Esophagus squamous epithelium (tissue), 5 donors: ENCODE measurements at regions not wholly inside any gene's neighbourhood (a gene's known extent, or its start where the extent isn't known, plus 50 kb on each side); places are given as distances from the start of the nearest gene placed in this dataset.

ENCODE experiments used
- DNase-seq: peaks from one replicate; lab custom pipeline; 2025; lab: John Stamatoyannopoulos, UW
- H3K27ac ChIP-seq, 4 donors: fragments of 200-600 bp; sonication (generic); one replicate each; pipeline ENCODE4 v1.5.1; 2016 to 2019; ENCODE audit warnings: mild to moderate bottlenecking in 1 of 4
- H3K27me3 ChIP-seq, 4 donors: fragments of 200-600 bp; sonication (generic); 1 replicate in 3 of 4; 2 replicates in 1 of 4; pipeline versions ENCODE4 v1.5.1 to v1.6.0; 2017 to 2021; ENCODE audit warnings: antibody characterized with exemption in 1 of 4
- H3K36me3 ChIP-seq, 3 donors: fragments of 200-600 bp; sonication (generic); one replicate each; pipeline ENCODE4 v1.5.1; 2016 to 2019
- H3K4me1 ChIP-seq, 3 donors: fragments of 200-600 bp; sonication (generic); one replicate each; pipeline ENCODE4 v1.5.1; 2017 to 2019
- H3K4me3 ChIP-seq, 4 donors: fragments of 200-600 bp; sonication (generic); 1 replicate in 3 of 4; 2 replicates in 1 of 4; pipeline ENCODE4 v1.5.1; 2016 to 2019; ENCODE audit warnings: mild to moderate bottlenecking in 2 of 4, moderate library complexity in 1 of 4
- H3K9me3 ChIP-seq, 3 donors: fragments of 200-600 bp; sonication (generic); one replicate each; pipeline ENCODE4 v1.5.1; 2016 to 2019
- CTCF ChIP-seq, 6 experiments: fragments of 450-650 bp in 4 of 6; fragments of 200-600 bp in 2 of 6; sonication (generic) in 2 of 6; IDR thresholded peaks; one replicate each; pipeline ENCODE4 v1.5.1; 2016 to 2019; ENCODE audit warnings: antibody characterized with exemption in 6 of 6, mild to moderate bottlenecking in 4 of 6, moderate library complexity in 4 of 6
- POLR2A ChIP-seq, 4 donors: fragments of 450-650 bp; IDR thresholded peaks; one replicate each; pipeline ENCODE4 v1.6.1; 2017; ENCODE audit warnings: antibody characterized with exemption in 4 of 4, mild to moderate bottlenecking in 4 of 4, moderate library complexity in 3 of 4
- WGBS, 2 donors: methylation state at CpG; one replicate each; pipeline ENCODE4 v1.1.5; 2018; 5-methylcytosine and 5-hydroxymethylcytosine counted together
- intact Hi-C: fragments of 100-400 bp; cut with DNase I; formaldehyde crosslinking; loops from one replicate; pipeline ENCODE4 v1.15.0; 2022
- donor health status: DM: yes; HTN: yes; CAD: no.

DNA sequence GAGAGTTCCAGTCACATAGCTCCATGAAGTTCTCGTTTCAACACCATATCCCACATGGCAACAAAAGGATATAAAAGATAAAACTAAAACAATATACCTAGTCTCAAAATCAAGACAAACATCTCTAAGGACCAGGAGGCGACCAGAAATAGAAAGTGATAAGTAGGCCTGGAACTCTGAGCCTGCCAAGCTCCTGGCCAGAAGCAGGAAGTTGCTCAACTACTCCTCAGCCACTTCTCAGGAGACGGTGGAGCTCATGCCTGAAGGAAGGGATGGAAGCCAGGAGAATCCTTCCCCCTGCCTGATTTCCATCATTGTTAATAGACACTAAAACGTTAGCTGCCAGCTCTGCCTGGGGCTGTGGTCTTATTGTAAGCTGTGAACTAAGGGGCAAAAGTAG is 94.7 kb downstream of the DISP1 start:
- DNase-seq = no peak
- H3K36me3 ChIP-seq = no peaks in the 10 kb centered on the region
- 44 to 50% methylated on average over 4 of the region's 4 CpGs for WGBS, 2 donors
- intact Hi-C loops = no loop called here
- no peak overlapping the region for H3K4me3 ChIP-seq
- TF ChIP-seq POLR2A (IDR thresholded peaks at IDR 0.05) = no peak
- TF ChIP-seq CTCF (IDR thresholded peaks at IDR 0.05) = no peak
- no peaks in the 10 kb centered on the region for H3K27me3 ChIP-seq
- H3K9me3 ChIP-seq = no peaks in the 10 kb centered on the region
- peaks cover 0 to 15% (median 0%) of the 10 kb centered on the region in 3 donors for H3K4me1 ChIP-seq
- H3K27ac ChIP-seq = no peak overlapping the region

- Histone ChIP-seq H3K9me3 (no peaks in the 10 kb centered on the region), H3K4me3 (no peak overlapping the region), H3K4me1 (peaks cover 0 to 15% (median 0%) of the 10 kb centered on the region in 3 donors), H3K27ac (no peak overlapping the region), H3K27me3 (no peaks in the 10 kb centered on the region), H3K36me3 (no peaks in the 10 kb centered on the region)
- no peak for TF ChIP-seq CTCF (IDR thresholded peaks at IDR 0.05)
- TF ChIP-seq POLR2A (IDR thresholded peaks at IDR 0.05) = no peak
- intact Hi-C loops = no loop called here
- no peak for DNase-seq
These were observed 95.9 kb downstream of the DISP1 start for GRCh38 chr1:222910699-222911098.

- intact Hi-C loops = no loop called here
- Histone ChIP-seq H3K27ac (no peak overlapping the region), H3K4me3 (no peak overlapping the region), H3K4me1 (peaks cover 0 to 15% (median 0%) of the 10 kb centered on the region in 3 donors), H3K36me3 (no peaks in the 10 kb centered on the region), H3K9me3 (peaks cover 0 to 2% (median 0%) of the 10 kb centered on the region in 3 donors), H3K27me3 (no peaks in the 10 kb centered on the region)
- TF ChIP-seq POLR2A (IDR thresholded peaks at IDR 0.05) = no peak
- no peak for TF ChIP-seq CTCF (IDR thresholded peaks at IDR 0.05)
- DNase-seq = no peak
- WGBS, 2 donors = 85 to 94% methylated on average over 1 of the region's 1 CpG
These were observed 97.0 kb downstream of the DISP1 start for GRCh38 chr1:222911866-222912265.

DNA sequence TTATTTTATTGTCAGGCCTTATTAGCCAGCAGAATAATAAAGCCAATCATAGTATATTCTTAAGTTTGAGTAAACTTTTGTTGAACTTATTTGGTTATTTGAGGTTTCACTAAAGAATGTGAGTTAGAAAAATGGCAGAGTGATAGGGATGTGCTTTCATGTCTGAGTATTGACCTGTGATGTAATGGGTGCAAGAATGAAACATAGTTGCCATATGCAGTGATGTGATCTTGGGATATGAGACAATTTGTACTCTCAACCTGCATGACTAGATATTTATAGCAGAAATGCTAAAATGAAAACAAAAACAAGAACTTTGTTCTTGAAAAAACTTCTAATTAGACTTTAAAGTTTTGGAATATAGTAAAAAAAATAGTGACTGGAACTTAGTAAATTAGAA is 97.9 kb downstream of the DISP1 start:
- no peaks in the 10 kb centered on the region for H3K27me3 ChIP-seq
- H3K36me3 ChIP-seq = no peaks in the 10 kb centered on the region
- no peak for DNase-seq
- intact Hi-C loops = no loop called here
- peaks cover 0 to 9% (median 4%) of the 10 kb centered on the region in 3 donors for H3K9me3 ChIP-seq
- peaks cover 0 to 15% (median 0%) of the 10 kb centered on the region in 3 donors for H3K4me1 ChIP-seq
- no peak overlapping the region for H3K27ac ChIP-seq
- no peak overlapping the region for H3K4me3 ChIP-seq
- no peak for TF ChIP-seq POLR2A (IDR thresholded peaks at IDR 0.05)
- no peak for TF ChIP-seq CTCF (IDR thresholded peaks at IDR 0.05)

DNA sequence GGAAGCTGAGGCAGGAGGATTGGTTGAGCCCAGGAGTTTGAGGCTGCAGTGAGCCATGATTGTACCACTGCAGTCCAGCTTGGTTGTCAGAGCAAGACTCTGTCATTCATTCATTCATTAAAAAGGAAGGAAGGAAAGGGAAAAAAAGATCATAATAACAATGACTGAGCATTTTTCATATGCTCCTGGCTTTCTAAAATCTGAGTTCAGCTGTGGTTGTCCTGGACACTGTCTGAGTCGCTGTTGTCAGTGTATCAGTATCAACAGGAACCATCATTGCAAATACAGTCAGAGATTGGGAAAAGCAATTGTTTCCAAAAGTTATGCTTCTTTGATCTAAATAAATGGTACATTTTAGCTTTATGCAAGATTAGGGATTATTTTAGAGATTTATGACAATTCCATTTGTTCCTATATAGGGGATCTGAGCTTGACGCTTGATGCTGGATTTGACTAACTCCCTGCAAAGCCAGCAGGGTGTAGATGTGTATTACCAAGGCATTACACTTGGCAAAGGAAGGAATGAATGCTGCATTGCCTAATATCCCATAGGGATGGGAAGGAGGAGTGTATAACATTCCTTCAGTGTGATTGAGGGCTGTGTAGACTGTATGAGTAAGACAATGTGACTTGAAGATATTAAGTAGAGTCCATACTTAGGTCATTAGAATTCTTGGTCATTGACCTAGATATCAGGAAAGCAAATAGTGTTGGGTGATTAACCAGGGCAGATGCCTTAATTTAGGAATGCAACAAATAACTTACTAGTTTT is 100.2 kb downstream of the DISP1 start:
- Histone ChIP-seq H3K27ac (no peak overlapping the region), H3K9me3 (peaks cover 0 to 9% (median 4%) of the 10 kb centered on the region in 3 donors), H3K36me3 (no peaks in the 10 kb centered on the region), H3K4me1 (peaks cover 0 to 22% (median 0%) of the 10 kb centered on the region in 3 donors), H3K4me3 (no peak overlapping the region), H3K27me3 (no peaks in the 10 kb centered on the region)
- intact Hi-C loops = no loop called here
- no peak for DNase-seq
- TF ChIP-seq CTCF (IDR thresholded peaks at IDR 0.05) (no peak), POLR2A (IDR thresholded peaks at IDR 0.05) (no peak)
- WGBS, 2 donors = 91 to 93% methylated on average over 2 of the region's 2 CpGs
